ENCODE measurements at regions not wholly inside any gene's neighbourhood (a gene's known extent, or its start where the extent isn't known, plus 50 kb on each side); places are given as distances from the start of the nearest gene placed in this dataset.
A peak's percentile ranks its signal among the peaks of the same experiment; 100 is the strongest.

- DNase-seq, result no peak
These were observed 115.0 kb upstream of the ZNF438 start for GRCh38 chr10:31146491-31147209.

GRCh38 chr10:31147210-31147608 lies 115.5 kb upstream of the ZNF438 start:
- no peak for DNase-seq

- DNase-seq, result peak; percentile 3
These were observed 117.3 kb upstream of the ZNF438 start for GRCh38 chr10:31148951-31149350.

- no peak for DNase-seq
These were observed 118.3 kb upstream of the ZNF438 start for GRCh38 chr10:31149835-31150512.

GRCh38 chr10:31151301-31151700 lies 119.6 kb upstream of the ZNF438 start:
- no peak for DNase-seq

- no peak for DNase-seq
These were observed 120.9 kb upstream of the ZNF438 start for GRCh38 chr10:31152421-31153135.

- no peak for DNase-seq
These were observed 121.5 kb upstream of the ZNF438 start for GRCh38 chr10:31153161-31153560.

GRCh38 chr10:31153692-31154091 lies 122.0 kb upstream of the ZNF438 start:
- DNase-seq, result no peak

- DNase-seq, result no peak
These were observed 123.3 kb upstream of the ZNF438 start for GRCh38 chr10:31154996-31155395.

GRCh38 chr10:31157123-31158010 lies 125.7 kb upstream of the ZNF438 start:
- DNase-seq, result no peak

- no peak for DNase-seq
These were observed 126.5 kb upstream of the ZNF438 start for GRCh38 chr10:31158011-31158658.

GRCh38 chr10:31166606-31167005 lies 134.9 kb upstream of the ZNF438 start:
- no peak for DNase-seq

GRCh38 chr10:31170636-31171035 lies 139.0 kb upstream of the ZNF438 start:
- DNase-seq, result no peak

GRCh38 chr10:31171402-31172083 lies 139.9 kb upstream of the ZNF438 start:
- DNase-seq, result no peak

GRCh38 chr10:31172925-31173324 lies 141.3 kb upstream of the ZNF438 start:
- no peak for DNase-seq

GRCh38 chr10:31173752-31174151 lies 142.1 kb upstream of the ZNF438 start:
- no peak for DNase-seq

- DNase-seq, result no peak
These were observed 139.8 kb upstream of the ZEB1 start for GRCh38 chr10:31179091-31179680.

- DNase-seq, result no peak
These were observed 132.6 kb upstream of the ZEB1 start for GRCh38 chr10:31186225-31187000.

GRCh38 chr10:31187182-31187581 lies 131.8 kb upstream of the ZEB1 start:
- DNase-seq, result no peak

- no peak for DNase-seq
These were observed 131.3 kb upstream of the ZEB1 start for GRCh38 chr10:31187607-31188210.
